ENCODE measurements at regions not wholly inside any gene's neighbourhood (a gene's known extent, or its start where the extent isn't known, plus 50 kb on each side); places are given as distances from the start of the nearest gene placed in this dataset.

GRCh38 chr11:115007851-115008250 lies 329.5 kb downstream of the NXPE2 start:
- intact Hi-C loops (cut with micrococcal nuclease; ENCODE audit: unreplicated experiment) (no loop called here), in situ Hi-C loops (cut with MboI) (no loop called here)
- FAIRE-seq (no peak), ATAC-seq (no peak), DNase-seq (ENCODE audit: low read depth, low spot score) (no peak)
- ChIA-PET CTCF (no interaction called here), POLR2A (no interaction called here), SMC1A (ENCODE audit: uncharacterized antibody, unreplicated experiment) (no interaction called here), RAD21 (ENCODE audit: unreplicated experiment) (no interaction called here)
- no peak overlapping the region for H2AFZ ChIP-seq (ENCODE audit: control insufficient read depth, low read depth, low read length)
- H3K79me2 ChIP-seq (ENCODE audit: control insufficient read depth, insufficient read depth, low read length) = no peaks in the 10 kb centered on the region
- BruUV-seq (replicated peaks) = no TSS peak
- no peaks in the 10 kb centered on the region for H3K9me3 ChIP-seq (replicated peaks; ENCODE audit: control insufficient read depth, insufficient read depth, low read length)
- H4K20me1 ChIP-seq (ENCODE audit: control insufficient read depth, insufficient read depth) = no peaks in the 10 kb centered on the region
- no peaks in the 10 kb centered on the region for H3K36me3 ChIP-seq (ENCODE audit: control insufficient read depth in 2 of 2, insufficient read depth in 2 of 2, low read length in 1 of 2)
- no peak overlapping the region for H3K4me2 ChIP-seq (ENCODE audit: control insufficient read depth, insufficient read depth)
- no peaks in the 10 kb centered on the region for H3K4me1 ChIP-seq (ENCODE audit: control insufficient read depth, insufficient read depth, low read length)
- H3K9ac ChIP-seq (ENCODE audit: control insufficient read depth, insufficient read depth, low read length) = no peak overlapping the region
- TF ChIP-seq ZNF592 (IDR thresholded peaks at IDR 0.05) (no peak), MEF2A (IDR thresholded peaks at IDR 0.05; ENCODE audit: insufficient read depth, low read depth, low read length) (no peak), ZNF384 (IDR thresholded peaks at IDR 0.05; ENCODE audit: borderline replicate concordance, low read depth, low read length) (no peak), SP1 (IDR thresholded peaks at IDR 0.05; ENCODE audit: low read depth, low read length) (no peak), EZH2 (IDR thresholded peaks at IDR 0.05; ENCODE audit: borderline replicate concordance, control insufficient read depth, low read depth, low read length) (no peak), IRF3 (IDR thresholded peaks at IDR 0.05) (no peak), RCOR1 (conservative IDR thresholded peaks at IDR 0.05; ENCODE audit: low read depth, low read length) (no peak), SIX5 (IDR thresholded peaks at IDR 0.05; ENCODE audit: low read depth, low read length, severe bottlenecking) (no peak), CEBPZ (IDR thresholded peaks at IDR 0.05; ENCODE audit: low read depth, low read length) (no peak), KLF5 (IDR thresholded peaks at IDR 0.05; ENCODE audit: partially characterized antibody) (no peak), CUX1 (IDR thresholded peaks at IDR 0.05; ENCODE audit: insufficient replicate concordance, low read depth, low read length) (no peak)
- no peak overlapping the region for H3K4me3 ChIP-seq
- H3K27me3 ChIP-seq (replicated peaks in 1 of 2; ENCODE audit: control insufficient read depth in 2 of 2, insufficient read depth in 2 of 2, low read length in 1 of 2) = no peaks in the 10 kb centered on the region; a peak in 1 of 4 replicates
- H3K27ac ChIP-seq (ENCODE audit: control insufficient read depth, insufficient read depth) = no peak overlapping the region
- 0% methylated on average over 2 of the region's 2 CpGs for WGBS (ENCODE audit: insufficient coverage, insufficient replicate concordance, low lambda C conversion rate, missing lambda C conversion rate)

Measured in GM12878 (cell line).